Ovary (tissue), 3 donors: ENCODE measurements at regions not wholly inside any gene's neighbourhood (a gene's known extent, or its start where the extent isn't known, plus 50 kb on each side); places are given as distances from the start of the nearest gene placed in this dataset.

Experiments used
- EP300 ChIP-seq: sonication (generic); formaldehyde crosslinking; IDR thresholded peaks from one replicate; pipeline ENCODE4 v1.6.1; 2017; ENCODE audit warnings: antibody characterized with exemption
- POLR2A ChIP-seq: fragments of 450-650 bp; IDR thresholded peaks from one replicate; pipeline ENCODE4 v1.6.1; 2017; ENCODE audit warnings: antibody characterized with exemption, mild to moderate bottlenecking, moderate library complexity
- TF ChIP-seq, protein P1 (sequence below), 3 donors: fragments of 450-650 bp in 2 of 3; fragments of 200-600 bp in 1 of 3; IDR thresholded peaks; one replicate each; pipeline versions ENCODE4 v1.5.1 to v1.8.0; 2016 to 2022; ENCODE audit warnings: antibody characterized with exemption in 3 of 3, mild to moderate bottlenecking in 1 of 3
- donor health status: DM: no; HTN: no; CAD: no.

- TF ChIP-seq, protein P1, sequence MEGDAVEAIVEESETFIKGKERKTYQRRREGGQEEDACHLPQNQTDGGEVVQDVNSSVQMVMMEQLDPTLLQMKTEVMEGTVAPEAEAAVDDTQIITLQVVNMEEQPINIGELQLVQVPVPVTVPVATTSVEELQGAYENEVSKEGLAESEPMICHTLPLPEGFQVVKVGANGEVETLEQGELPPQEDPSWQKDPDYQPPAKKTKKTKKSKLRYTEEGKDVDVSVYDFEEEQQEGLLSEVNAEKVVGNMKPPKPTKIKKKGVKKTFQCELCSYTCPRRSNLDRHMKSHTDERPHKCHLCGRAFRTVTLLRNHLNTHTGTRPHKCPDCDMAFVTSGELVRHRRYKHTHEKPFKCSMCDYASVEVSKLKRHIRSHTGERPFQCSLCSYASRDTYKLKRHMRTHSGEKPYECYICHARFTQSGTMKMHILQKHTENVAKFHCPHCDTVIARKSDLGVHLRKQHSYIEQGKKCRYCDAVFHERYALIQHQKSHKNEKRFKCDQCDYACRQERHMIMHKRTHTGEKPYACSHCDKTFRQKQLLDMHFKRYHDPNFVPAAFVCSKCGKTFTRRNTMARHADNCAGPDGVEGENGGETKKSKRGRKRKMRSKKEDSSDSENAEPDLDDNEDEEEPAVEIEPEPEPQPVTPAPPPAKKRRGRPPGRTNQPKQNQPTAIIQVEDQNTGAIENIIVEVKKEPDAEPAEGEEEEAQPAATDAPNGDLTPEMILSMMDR (IDR thresholded peaks at IDR 0.05), result no peak
- no peak for TF ChIP-seq POLR2A
- no peak for TF ChIP-seq EP300
Observed at GRCh38 chr4:187059895-187060294, 336.2 kb upstream of the FAT1 start.
